ENCODE measurements at regions not wholly inside any gene's neighbourhood (a gene's known extent, or its start where the extent isn't known, plus 50 kb on each side); places are given as distances from the start of the nearest gene placed in this dataset.

- TF ChIP-seq ZBTB5 (IDR thresholded peaks at IDR 0.05), result no peak
- TF ChIP-seq, protein P1, sequence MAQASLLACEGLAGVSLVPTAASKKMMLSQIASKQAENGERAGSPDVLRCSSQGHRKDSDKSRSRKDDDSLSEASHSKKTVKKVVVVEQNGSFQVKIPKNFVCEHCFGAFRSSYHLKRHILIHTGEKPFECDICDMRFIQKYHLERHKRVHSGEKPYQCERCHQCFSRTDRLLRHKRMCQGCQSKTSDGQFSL (CRISPR knock-in tag; IDR thresholded peaks at IDR 0.05), result no peak
- TF ChIP-seq, protein P1 (tag; IDR thresholded peaks at IDR 0.05), result no peak
- TF ChIP-seq ZNF586 (CRISPR knock-in tag; conservative IDR thresholded peaks at IDR 0.05), result no peak
- TF ChIP-seq, protein P2, sequence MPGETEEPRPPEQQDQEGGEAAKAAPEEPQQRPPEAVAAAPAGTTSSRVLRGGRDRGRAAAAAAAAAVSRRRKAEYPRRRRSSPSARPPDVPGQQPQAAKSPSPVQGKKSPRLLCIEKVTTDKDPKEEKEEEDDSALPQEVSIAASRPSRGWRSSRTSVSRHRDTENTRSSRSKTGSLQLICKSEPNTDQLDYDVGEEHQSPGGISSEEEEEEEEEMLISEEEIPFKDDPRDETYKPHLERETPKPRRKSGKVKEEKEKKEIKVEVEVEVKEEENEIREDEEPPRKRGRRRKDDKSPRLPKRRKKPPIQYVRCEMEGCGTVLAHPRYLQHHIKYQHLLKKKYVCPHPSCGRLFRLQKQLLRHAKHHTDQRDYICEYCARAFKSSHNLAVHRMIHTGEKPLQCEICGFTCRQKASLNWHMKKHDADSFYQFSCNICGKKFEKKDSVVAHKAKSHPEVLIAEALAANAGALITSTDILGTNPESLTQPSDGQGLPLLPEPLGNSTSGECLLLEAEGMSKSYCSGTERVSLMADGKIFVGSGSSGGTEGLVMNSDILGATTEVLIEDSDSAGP (CRISPR knock-in tag; IDR thresholded peaks at IDR 0.05), result no peak
- no peak for TF ChIP-seq NBN (IDR thresholded peaks at IDR 0.05; ENCODE audit: low read depth)
- TF ChIP-seq PURB (CRISPR knock-in tag; IDR thresholded peaks at IDR 0.05; ENCODE audit: low read depth), result no peak
- no peak for TF ChIP-seq RBFOX2 (IDR thresholded peaks at IDR 0.05; ENCODE audit: low read depth, low read length)
- TF ChIP-seq, protein P3, sequence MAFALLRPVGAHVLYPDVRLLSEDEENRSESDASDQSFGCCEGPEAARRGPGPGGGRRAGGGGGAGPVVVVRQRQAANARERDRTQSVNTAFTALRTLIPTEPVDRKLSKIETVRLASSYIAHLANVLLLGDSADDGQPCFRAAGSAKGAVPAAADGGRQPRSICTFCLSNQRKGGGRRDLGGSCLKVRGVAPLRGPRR (CRISPR knock-in tag; IDR thresholded peaks at IDR 0.05), result no peak
- no peak for TF ChIP-seq ZNF436 (CRISPR knock-in tag; IDR thresholded peaks at IDR 0.05)
- no peak overlapping the region for H3K27ac ChIP-seq (ENCODE audit: extremely low read depth, low read depth, low read length)
- H4K20me1 ChIP-seq (replicated peaks; ENCODE audit: control insufficient read depth, insufficient read depth, low read length), result no peaks in the 10 kb centered on the region
- no TSS peak for BruUV-seq (replicated peaks)
- no peaks in the 10 kb centered on the region for H3K4me1 ChIP-seq (replicated peaks in 1 of 2; ENCODE audit: control insufficient read depth in 2 of 2, insufficient read depth in 2 of 2, low read length in 2 of 2)
- no peak for FAIRE-seq
- H3K9me1 ChIP-seq (ENCODE audit: control insufficient read depth, insufficient read depth, low read length), result no peaks in the 10 kb centered on the region
- WGBS (ENCODE audit: insufficient coverage, low coverage, missing lambda C conversion rate), result 0% methylated on average over 5 of the region's 5 CpGs
- no peaks in the 10 kb centered on the region for H3K9me3 ChIP-seq (replicated peaks; ENCODE audit: control insufficient read depth, insufficient read depth, low read depth, low read length)
- POLR2A ChIA-PET, result interaction anchor here (0.8 kb wide), 1 partner anchor 1351 kb away, joined by 4 read pairs; no protein-coding TSS in a partner anchor
- in situ Hi-C loops (cut with MboI), result no loop called here
- H2AFZ ChIP-seq (ENCODE audit: low read depth, low read length), result no peak overlapping the region
- H3K4me3 ChIP-seq, result no peak overlapping the region
- no peaks in the 10 kb centered on the region for H3K79me2 ChIP-seq (ENCODE audit: control insufficient read depth, insufficient read depth, low read length)
- H3K36me3 ChIP-seq (ENCODE audit: control insufficient read depth, insufficient read depth, low read length), result no peaks in the 10 kb centered on the region
- H3K4me2 ChIP-seq (ENCODE audit: insufficient read depth, low read length), result no peak overlapping the region
- ATAC-seq, result no peak
- no peaks in the 10 kb centered on the region for H3K27me3 ChIP-seq (ENCODE audit: control insufficient read depth in 2 of 2, insufficient read depth in 2 of 2, low read length in 2 of 2)
- CTCF ChIA-PET (ENCODE audit: low intra/inter-chr PET ratio), result no interaction called here
- intact Hi-C loops (cut with micrococcal nuclease), result no loop called here
- no peak overlapping the region for H3K9ac ChIP-seq (ENCODE audit: insufficient read depth in 1 of 2, low read depth in 2 of 2, low read length in 2 of 2)
- no peak for DNase-seq (ENCODE audit: extremely low read depth in 1 of 4, low spot score in 3 of 4)
These were observed 66.4 kb downstream of the OSR1 start for GRCh38 chr2:19292007-19292406.
